GM12872 (cell line): ENCODE measurements at regions not wholly inside any gene's neighbourhood (a gene's known extent, or its start where the extent isn't known, plus 50 kb on each side); places are given as distances from the start of the nearest gene placed in this dataset.

Experiments used
- CTCF ChIP-seq: IDR thresholded peaks from 3 replicates; pipeline ENCODE4 v1.5.1; 2011; ENCODE audit warnings: low read depth, mild to moderate bottlenecking, low read length, moderate library complexity; ENCODE audit not compliant: insufficient read depth

GRCh38 chr9:42743030-42743814 is 559.8 kb downstream of the SPATA31A6 start:
- peak; percentile 84 for TF ChIP-seq CTCF

- peak; percentile 35; the same call in 1 of the 3 replicates for TF ChIP-seq CTCF
These were observed 615.1 kb downstream of the SPATA31A6 start for GRCh38 chr9:42798571-42798970.
